ENCODE measurements at regions not wholly inside any gene's neighbourhood (a gene's known extent, or its start where the extent isn't known, plus 50 kb on each side); places are given as distances from the start of the nearest gene placed in this dataset.
"Not testable (repeated sequence)": the region's sequence is repeated elsewhere in the genome, so short reads cannot be mapped to it uniquely, and the experiment has no call there.

GRCh38 chr6:103505155-103505518, 1354.6 kb downstream of the HACE1 start:
- no CpG with 5 or more reads among the region's 2 CpGs for WGBS (ENCODE audit: insufficient coverage, insufficient read length)
- DNase-seq (ENCODE audit: low read depth, low spot score), result no peak
- no peaks in the 10 kb centered on the region for H3K27me3 ChIP-seq (ENCODE audit: control insufficient read depth, insufficient read depth, low read length)

GRCh38 chr6:103504501-103505154, 1355.1 kb downstream of the HACE1 start:
- Histone ChIP-seq H3K27ac (ENCODE audit: low read length) (no peak overlapping the region), H3K27me3 (ENCODE audit: control insufficient read depth, insufficient read depth, low read length) (no peaks in the 10 kb centered on the region), H3K4me1 (ENCODE audit: control insufficient read depth, insufficient read depth, low read length) (no peaks in the 10 kb centered on the region), H3K4me3 (ENCODE audit: low read length) (no peak overlapping the region), H3K9me3 (ENCODE audit: control insufficient read depth, insufficient read depth, low read length) (no peaks in the 10 kb centered on the region), H3K36me3 (ENCODE audit: control insufficient read depth, insufficient read depth, low read length) (no peaks in the 10 kb centered on the region)
- WGBS (ENCODE audit: insufficient coverage, insufficient read length), result 100% methylated on average over 1 of the region's 1 CpG
- no peak for DNase-seq (ENCODE audit: low read depth, low spot score)

More at GRCh38 chr6:103505155-103505518, 1354.6 kb downstream of the HACE1 start:
- Histone ChIP-seq H3K4me3 (ENCODE audit: low read length) (no peak overlapping the region), H3K4me1 (ENCODE audit: control insufficient read depth, insufficient read depth, low read length) (no peaks in the 10 kb centered on the region), H3K36me3 (ENCODE audit: control insufficient read depth, insufficient read depth, low read length) (no peaks in the 10 kb centered on the region), H3K27ac (ENCODE audit: low read length) (no peak overlapping the region), H3K9me3 (ENCODE audit: control insufficient read depth, insufficient read depth, low read length) (no peaks in the 10 kb centered on the region)

GRCh38 chr6:103496588-103496987, 1363.1 kb downstream of the HACE1 start:
- not testable (repeated sequence) for H3K4me1 ChIP-seq (ENCODE audit: control insufficient read depth, insufficient read depth, low read length); DNase-seq (ENCODE audit: low read depth, low spot score); H3K27me3 ChIP-seq (ENCODE audit: control insufficient read depth, insufficient read depth, low read length); H3K4me3 ChIP-seq (ENCODE audit: low read length); H3K36me3 ChIP-seq (ENCODE audit: control insufficient read depth, insufficient read depth, low read length); H3K9me3 ChIP-seq (ENCODE audit: control insufficient read depth, insufficient read depth, low read length); H3K27ac ChIP-seq (ENCODE audit: low read length)
- WGBS (ENCODE audit: insufficient coverage, insufficient read length), result no CpG with 5 or more reads among the region's 11 CpGs

GRCh38 chr6:103456652-103457051, 1403.1 kb downstream of the HACE1 start:
- Histone ChIP-seq H3K27me3 (ENCODE audit: control insufficient read depth, insufficient read depth, low read length) (no peaks in the 10 kb centered on the region), H3K4me3 (ENCODE audit: low read length) (no peak overlapping the region), H3K9me3 (ENCODE audit: control insufficient read depth, insufficient read depth, low read length) (no peaks in the 10 kb centered on the region), H3K27ac (ENCODE audit: low read length) (no peak overlapping the region), H3K4me1 (ENCODE audit: control insufficient read depth, insufficient read depth, low read length) (no peaks in the 10 kb centered on the region), H3K36me3 (ENCODE audit: control insufficient read depth, insufficient read depth, low read length) (no peaks in the 10 kb centered on the region)
- no CpG with 5 or more reads among the region's 3 CpGs for WGBS (ENCODE audit: insufficient coverage, insufficient read length)
- DNase-seq (ENCODE audit: low read depth, low spot score), result no peak

GRCh38 chr6:103455275-103455674, 1404.4 kb downstream of the HACE1 start:
- no peak for DNase-seq (ENCODE audit: low read depth, low spot score)
- no CpG with 5 or more reads among the region's 1 CpG for WGBS (ENCODE audit: insufficient coverage, insufficient read length)
- no peaks in the 10 kb centered on the region for H3K4me1 ChIP-seq (ENCODE audit: control insufficient read depth, insufficient read depth, low read length)
- no peaks in the 10 kb centered on the region for H3K27me3 ChIP-seq (ENCODE audit: control insufficient read depth, insufficient read depth, low read length)
- H3K9me3 ChIP-seq (ENCODE audit: control insufficient read depth, insufficient read depth, low read length), result no peaks in the 10 kb centered on the region
- no peak overlapping the region for H3K4me3 ChIP-seq (ENCODE audit: low read length)
- no peak overlapping the region for H3K27ac ChIP-seq (ENCODE audit: low read length)
- H3K36me3 ChIP-seq (ENCODE audit: control insufficient read depth, insufficient read depth, low read length), result no peaks in the 10 kb centered on the region

- WGBS (ENCODE audit: insufficient coverage, insufficient read length), result no CpG with 5 or more reads among the region's 1 CpG
- no peaks in the 10 kb centered on the region for H3K36me3 ChIP-seq (ENCODE audit: control insufficient read depth, insufficient read depth, low read length)
- H3K27me3 ChIP-seq (ENCODE audit: control insufficient read depth, insufficient read depth, low read length), result no peaks in the 10 kb centered on the region
- H3K27ac ChIP-seq (ENCODE audit: low read length), result no peak overlapping the region
- no peaks in the 10 kb centered on the region for H3K4me1 ChIP-seq (ENCODE audit: control insufficient read depth, insufficient read depth, low read length)
- H3K4me3 ChIP-seq (ENCODE audit: low read length), result no peak overlapping the region
- DNase-seq (ENCODE audit: low read depth, low spot score), result no peak
- H3K9me3 ChIP-seq (ENCODE audit: control insufficient read depth, insufficient read depth, low read length), result no peaks in the 10 kb centered on the region
These were observed 1450.2 kb downstream of the HACE1 start for GRCh38 chr6:103409475-103409874.

GRCh38 chr6:103405321-103405720, 1454.4 kb downstream of the HACE1 start:
- DNase-seq (ENCODE audit: low read depth, low spot score), result no peak
- WGBS (ENCODE audit: insufficient coverage, insufficient read length), result no CpG with 5 or more reads among the region's 12 CpGs
- Histone ChIP-seq H3K27ac (ENCODE audit: low read length) (no peak overlapping the region), H3K27me3 (ENCODE audit: control insufficient read depth, insufficient read depth, low read length) (no peaks in the 10 kb centered on the region), H3K4me1 (ENCODE audit: control insufficient read depth, insufficient read depth, low read length) (no peaks in the 10 kb centered on the region), H3K36me3 (ENCODE audit: control insufficient read depth, insufficient read depth, low read length) (no peaks in the 10 kb centered on the region), H3K9me3 (ENCODE audit: control insufficient read depth, insufficient read depth, low read length) (no peaks in the 10 kb centered on the region), H3K4me3 (ENCODE audit: low read length) (no peak overlapping the region)

- H3K4me1 ChIP-seq (ENCODE audit: control insufficient read depth, insufficient read depth, low read length), result no peaks in the 10 kb centered on the region
- no peaks in the 10 kb centered on the region for H3K36me3 ChIP-seq (ENCODE audit: control insufficient read depth, insufficient read depth, low read length)
- no peaks in the 10 kb centered on the region for H3K9me3 ChIP-seq (ENCODE audit: control insufficient read depth, insufficient read depth, low read length)
- no peak overlapping the region for H3K27ac ChIP-seq (ENCODE audit: low read length)
- H3K4me3 ChIP-seq (ENCODE audit: low read length), result no peak overlapping the region
- no peaks in the 10 kb centered on the region for H3K27me3 ChIP-seq (ENCODE audit: control insufficient read depth, insufficient read depth, low read length)
- no peak for DNase-seq (ENCODE audit: low read depth, low spot score)
- WGBS (ENCODE audit: insufficient coverage, insufficient read length), result no CpG with 5 or more reads among the region's 8 CpGs
These were observed 1454.9 kb downstream of the HACE1 start for GRCh38 chr6:103404799-103405198.

GRCh38 chr6:103396768-103397167, 1463.0 kb downstream of the HACE1 start:
- no peak overlapping the region for H3K27ac ChIP-seq (ENCODE audit: low read length)
- H3K27me3 ChIP-seq (ENCODE audit: control insufficient read depth, insufficient read depth, low read length), result no peaks in the 10 kb centered on the region
- H3K9me3 ChIP-seq (ENCODE audit: control insufficient read depth, insufficient read depth, low read length), result no peaks in the 10 kb centered on the region
- WGBS (ENCODE audit: insufficient coverage, insufficient read length), result no CpG with 5 or more reads among the region's 2 CpGs
- no peaks in the 10 kb centered on the region for H3K4me1 ChIP-seq (ENCODE audit: control insufficient read depth, insufficient read depth, low read length)
- DNase-seq (ENCODE audit: low read depth, low spot score), result no peak
- H3K36me3 ChIP-seq (ENCODE audit: control insufficient read depth, insufficient read depth, low read length), result no peaks in the 10 kb centered on the region
- no peak overlapping the region for H3K4me3 ChIP-seq (ENCODE audit: low read length)

- Histone ChIP-seq H3K4me1 (ENCODE audit: control insufficient read depth, insufficient read depth, low read length) (no peaks in the 10 kb centered on the region), H3K27ac (ENCODE audit: low read length) (no peak overlapping the region), H3K9me3 (ENCODE audit: control insufficient read depth, insufficient read depth, low read length) (no peaks in the 10 kb centered on the region; the same call in 1 of the 2 replicates), H3K4me3 (ENCODE audit: low read length) (no peak overlapping the region), H3K36me3 (ENCODE audit: control insufficient read depth, insufficient read depth, low read length) (no peaks in the 10 kb centered on the region), H3K27me3 (ENCODE audit: control insufficient read depth, insufficient read depth, low read length) (no peaks in the 10 kb centered on the region)
- WGBS (ENCODE audit: insufficient coverage, insufficient read length), result no CpG with 5 or more reads among the region's 2 CpGs
- no peak for DNase-seq (ENCODE audit: low read depth, low spot score)
These were observed 1480.4 kb downstream of the HACE1 start for GRCh38 chr6:103379272-103379671.

- DNase-seq (ENCODE audit: low read depth, low spot score), result no peak
- Histone ChIP-seq H3K36me3 (ENCODE audit: control insufficient read depth, insufficient read depth, low read length) (no peaks in the 10 kb centered on the region), H3K27ac (ENCODE audit: low read length) (no peak overlapping the region), H3K4me1 (ENCODE audit: control insufficient read depth, insufficient read depth, low read length) (no peaks in the 10 kb centered on the region), H3K4me3 (ENCODE audit: low read length) (no peak overlapping the region), H3K27me3 (ENCODE audit: control insufficient read depth, insufficient read depth, low read length) (no peaks in the 10 kb centered on the region), H3K9me3 (ENCODE audit: control insufficient read depth, insufficient read depth, low read length) (no peaks in the 10 kb centered on the region)
These were observed 1492.5 kb downstream of the HACE1 start for GRCh38 chr6:103367212-103367611.

Data from iPS DF 6.9 (cell line).